Erythroblast (primary cell): ENCODE measurements at regions not wholly inside any gene's neighbourhood (a gene's known extent, or its start where the extent isn't known, plus 50 kb on each side); places are given as distances from the start of the nearest gene placed in this dataset.

ENCODE experiments used
- GATA1 ChIP-seq: IDR thresholded peaks from 2 replicates; pipeline ENCODE4 v1.6.1; 2011; ENCODE audit warnings: low read depth, mild to moderate bottlenecking, control low read depth, low read length, moderate library complexity
- POLR2A ChIP-seq: IDR thresholded peaks from 2 replicates; pipeline ENCODE4 v1.6.1; 2011; ENCODE audit warnings: mild to moderate bottlenecking, low read length

DNA sequence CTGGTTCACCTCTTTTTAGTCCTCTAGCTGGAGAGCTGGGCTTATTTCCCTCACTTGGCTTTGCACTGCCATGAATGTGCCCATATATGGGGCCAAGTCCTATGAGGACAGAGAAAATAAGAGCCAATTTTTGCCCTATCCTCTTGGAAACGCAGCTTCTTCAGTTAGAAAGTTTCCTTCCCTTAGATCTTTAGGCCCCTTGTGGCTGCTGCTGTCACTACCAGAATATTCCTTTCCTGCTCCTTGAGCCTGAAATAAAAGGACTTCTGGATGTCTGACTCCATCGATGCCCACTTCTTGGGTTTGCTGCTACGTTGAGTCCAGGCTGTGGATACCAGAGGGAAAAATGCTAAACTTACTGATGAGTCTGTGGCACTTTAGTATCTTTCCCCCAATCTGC, 487.1 kb downstream of the GRIN2A start:
- TF ChIP-seq POLR2A, result no peak
- no peak for TF ChIP-seq GATA1
